ENCODE measurements at regions not wholly inside any gene's neighbourhood (a gene's known extent, or its start where the extent isn't known, plus 50 kb on each side); places are given as distances from the start of the nearest gene placed in this dataset.
"Not testable (repeated sequence)": the region's sequence is repeated elsewhere in the genome, so short reads cannot be mapped to it uniquely, and the experiment has no call there.

DNA sequence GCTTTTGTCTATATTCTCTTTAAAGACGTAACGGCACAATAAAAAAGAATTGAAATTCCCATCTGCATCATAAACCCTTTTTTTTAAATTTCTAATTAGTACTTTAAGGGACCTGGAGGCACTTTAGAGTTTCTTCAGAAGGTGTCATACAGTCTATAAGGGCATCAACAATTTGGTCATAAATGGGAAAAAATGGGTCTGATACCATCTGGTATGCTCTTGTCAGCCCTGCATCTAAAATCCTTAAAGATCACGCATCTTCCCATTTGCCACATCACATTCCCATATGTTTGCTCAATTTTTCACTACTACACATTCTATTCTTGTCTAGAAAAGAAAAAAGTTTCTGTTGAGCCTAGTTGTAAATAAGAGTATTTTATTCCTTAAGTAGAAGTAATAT lies 53.8 kb downstream of the COX7C start:
- DNase-seq, result no peak

DNA sequence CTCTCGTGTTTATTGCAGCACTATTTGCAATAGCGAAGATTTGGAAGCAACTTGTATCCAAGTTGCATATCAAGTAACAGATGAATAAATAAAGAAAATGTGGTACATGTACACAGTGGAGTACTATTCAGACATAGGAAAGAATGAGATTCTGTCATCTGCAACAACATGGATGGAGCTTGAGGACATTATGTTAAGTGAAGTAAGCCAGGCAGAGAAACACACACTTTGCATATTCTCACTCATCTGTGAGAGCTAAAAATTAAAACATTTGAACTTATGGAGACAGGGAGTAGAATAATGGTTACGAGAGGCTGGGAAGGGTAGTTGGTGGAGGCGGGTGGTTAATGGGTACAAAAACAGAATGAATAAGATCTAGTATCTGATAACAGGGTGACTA lies 56.3 kb downstream of the COX7C start:
- no peak for DNase-seq

DNA sequence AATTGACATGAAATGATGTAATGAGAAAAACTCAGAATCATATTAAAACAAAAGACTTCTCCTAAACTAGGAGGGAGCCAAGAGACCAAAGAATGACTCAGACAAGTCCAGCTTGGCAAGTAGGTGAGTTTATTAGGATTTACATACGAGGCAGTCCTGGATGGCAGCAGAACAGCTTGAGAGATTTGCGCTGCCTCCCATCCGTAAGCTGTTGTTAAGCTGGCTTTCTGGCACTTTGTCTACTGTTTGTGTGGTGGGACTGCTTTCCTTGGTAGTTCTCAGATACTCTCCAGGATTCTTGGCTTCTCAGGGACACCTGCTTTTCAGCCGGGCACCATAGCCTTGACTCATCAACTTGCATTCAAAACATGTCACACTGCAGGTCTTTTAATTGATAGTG lies 57.6 kb downstream of the COX7C start:
- DNase-seq, result no peak

DNA sequence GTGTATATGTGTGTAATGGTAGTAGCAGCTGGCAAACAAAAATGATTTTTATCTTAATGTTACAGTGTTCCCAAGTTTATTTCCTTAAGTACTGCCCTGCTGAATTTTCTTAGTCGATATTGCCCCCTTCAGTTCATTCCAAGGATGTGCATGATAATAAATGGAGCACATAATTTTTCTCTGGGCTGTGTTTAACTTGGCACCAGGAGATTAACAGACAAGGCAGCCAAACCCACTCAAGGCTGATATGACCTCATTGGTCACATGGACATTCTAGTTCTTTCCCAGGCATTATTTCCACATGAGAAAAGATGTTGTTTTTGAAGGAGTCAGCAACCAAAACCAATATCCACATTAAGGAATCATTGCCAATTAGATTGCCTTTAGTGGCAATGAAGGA lies 61.8 kb downstream of the COX7C start:
- peak; percentile 30 to 36 for DNase-seq

DNA sequence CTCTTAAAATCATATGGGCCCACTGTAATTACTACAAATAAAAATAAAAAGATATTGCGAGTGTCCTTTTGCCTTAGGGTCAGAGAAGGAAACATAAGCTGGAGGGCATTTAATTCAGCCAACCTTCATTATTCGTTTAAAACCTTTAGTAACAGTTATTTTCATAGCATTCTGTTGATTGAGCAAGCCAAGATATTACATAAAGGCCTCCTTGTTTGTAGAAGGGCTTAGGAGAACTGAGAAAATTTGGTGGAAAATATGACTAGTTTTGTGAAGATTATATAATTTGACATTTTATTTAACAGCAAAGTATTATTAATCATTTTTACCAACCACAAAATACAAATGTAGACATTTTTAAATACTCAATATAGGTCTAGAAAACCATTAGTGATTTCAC lies 62.2 kb downstream of the COX7C start:
- no peak for DNase-seq

DNA sequence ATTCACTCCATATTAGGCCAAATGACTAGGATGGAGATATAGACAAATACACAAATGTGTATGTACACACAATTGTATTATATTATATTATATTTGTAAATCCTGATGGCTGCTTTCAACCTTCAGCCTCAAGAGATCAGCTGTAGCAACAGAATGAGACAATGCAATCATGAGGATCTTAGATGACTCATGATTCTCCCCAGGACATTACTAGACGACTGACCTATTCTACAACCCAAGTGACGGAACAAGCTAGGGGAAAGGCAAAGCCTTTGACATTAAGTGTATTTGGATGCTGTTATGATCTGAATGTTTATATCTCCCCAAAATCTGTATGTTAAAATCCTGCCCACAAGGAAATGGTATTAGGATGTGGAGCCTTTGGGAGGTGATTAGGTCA lies 66.5 kb downstream of the COX7C start:
- no peak for DNase-seq

DNA sequence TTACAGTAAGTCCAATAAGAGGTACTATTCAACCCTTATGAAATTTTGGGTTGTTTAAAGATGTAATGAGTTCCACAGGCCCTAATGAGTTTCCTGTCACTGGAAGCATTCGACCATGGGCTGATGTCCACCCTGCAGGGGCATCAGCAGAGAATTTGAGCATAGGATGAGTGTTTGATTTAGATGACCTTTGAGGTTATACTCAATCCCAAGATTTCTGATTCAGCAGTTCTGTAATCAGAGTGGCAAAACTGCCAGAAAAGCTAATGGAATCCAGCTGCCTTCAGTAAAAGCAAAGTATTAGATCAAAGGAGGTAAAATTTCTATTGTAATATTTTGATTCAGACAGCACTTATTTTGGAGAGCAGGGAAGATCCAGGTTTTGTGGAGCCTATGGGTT lies 68.3 kb downstream of the COX7C start:
- no peak for DNase-seq

DNA sequence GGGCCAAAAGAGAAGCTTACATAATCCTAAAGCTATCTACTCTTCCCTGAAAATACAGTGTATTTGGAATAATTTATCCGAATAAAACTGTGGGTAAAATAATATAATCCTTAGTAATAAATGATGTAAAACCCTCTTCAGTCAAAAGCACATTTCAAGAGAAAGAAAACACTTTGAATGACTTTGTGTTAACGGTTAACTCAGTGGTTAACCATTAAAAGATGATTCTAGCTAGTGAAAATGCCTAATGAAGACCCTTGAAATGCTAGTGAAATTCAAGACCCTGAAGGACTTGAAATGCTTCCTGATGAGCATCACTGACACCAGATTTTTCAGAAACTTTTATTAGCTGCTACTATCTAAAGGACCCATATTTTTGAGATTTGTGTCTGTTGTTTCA lies 70.7 kb downstream of the COX7C start:
- DNase-seq, result no peak

DNA sequence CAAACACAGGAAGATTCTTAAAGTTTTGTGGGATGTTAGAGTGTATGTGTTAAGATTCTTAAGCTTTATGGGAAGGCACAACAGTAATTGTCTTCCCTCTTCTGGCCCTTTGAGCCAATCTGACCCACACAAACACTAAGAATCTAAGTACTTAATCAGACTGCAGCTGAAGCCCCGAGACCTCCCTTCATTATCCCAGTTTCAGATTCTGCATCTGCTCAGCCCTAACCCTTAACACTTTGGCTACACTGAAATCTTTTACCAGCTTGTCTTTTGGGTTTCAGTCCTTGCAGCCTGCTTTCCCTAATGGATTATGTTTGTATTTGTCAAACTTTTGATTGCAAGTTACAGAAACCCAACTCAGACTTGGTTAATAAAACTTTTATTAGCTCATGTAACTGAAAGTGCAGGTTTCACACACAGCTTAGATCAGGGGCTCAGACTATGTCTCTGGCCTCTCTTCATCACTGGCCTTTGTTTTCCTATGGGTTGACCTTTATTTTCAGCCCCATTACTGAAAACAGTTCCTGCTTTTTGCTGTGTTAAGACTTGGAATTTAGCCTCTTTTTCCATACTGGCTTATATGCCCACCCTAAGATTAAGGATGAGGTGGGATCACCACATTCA lies 71.5 kb downstream of the COX7C start:
- DNase-seq, result no peak

DNA sequence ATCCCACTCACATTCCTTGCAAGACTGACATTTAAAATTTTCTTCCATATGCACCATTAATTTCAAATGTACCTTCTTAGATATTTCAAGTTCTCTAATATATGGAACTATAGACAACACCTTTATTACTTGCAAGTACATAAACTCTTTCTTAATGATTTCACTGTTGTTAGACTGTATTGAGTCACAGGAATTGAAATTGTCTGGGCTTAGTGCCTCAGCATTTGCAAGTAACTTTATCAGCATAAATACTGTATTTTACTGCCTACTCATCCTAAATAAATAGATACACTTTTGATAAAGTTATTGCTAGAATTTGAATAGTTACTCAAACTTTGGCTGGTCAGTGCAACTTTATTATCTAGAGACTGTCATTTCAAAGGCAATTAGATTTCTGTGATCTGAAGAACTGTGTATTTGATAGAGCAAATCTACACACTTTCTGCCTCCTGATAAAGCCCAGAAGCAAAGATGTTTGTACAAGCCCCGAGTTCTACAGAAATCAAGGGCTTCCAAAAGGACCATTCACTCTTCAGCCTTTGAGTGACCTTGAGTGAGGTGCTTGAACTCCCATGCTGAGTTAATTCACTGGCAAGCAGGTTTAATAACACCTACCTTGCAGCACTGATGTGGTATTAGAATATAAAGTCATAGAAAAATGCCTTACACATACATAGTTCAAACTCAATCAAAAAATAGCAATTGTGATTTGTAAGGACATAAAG lies 91.6 kb downstream of the COX7C start:
- no peak for DNase-seq

DNA sequence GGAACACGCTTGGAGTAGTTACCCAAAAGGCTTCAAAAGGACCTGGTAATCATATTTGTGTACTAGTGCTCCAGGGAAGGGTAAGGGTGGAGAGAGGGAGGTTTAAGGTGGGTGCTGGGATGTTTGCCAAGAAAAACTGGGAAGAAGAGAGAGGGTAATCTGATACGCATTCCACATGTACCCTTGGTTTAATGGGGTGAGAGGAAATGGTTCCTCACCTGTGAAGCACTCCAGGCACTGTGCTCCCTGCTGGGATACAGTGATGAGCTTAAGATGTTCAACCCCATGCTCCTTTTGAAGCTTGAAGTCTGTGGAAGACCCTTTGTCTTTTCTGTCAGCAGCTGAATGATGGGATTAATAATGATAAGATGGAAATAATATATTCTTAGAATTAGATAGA lies 98.4 kb downstream of the COX7C start:
- no peak for DNase-seq

DNA sequence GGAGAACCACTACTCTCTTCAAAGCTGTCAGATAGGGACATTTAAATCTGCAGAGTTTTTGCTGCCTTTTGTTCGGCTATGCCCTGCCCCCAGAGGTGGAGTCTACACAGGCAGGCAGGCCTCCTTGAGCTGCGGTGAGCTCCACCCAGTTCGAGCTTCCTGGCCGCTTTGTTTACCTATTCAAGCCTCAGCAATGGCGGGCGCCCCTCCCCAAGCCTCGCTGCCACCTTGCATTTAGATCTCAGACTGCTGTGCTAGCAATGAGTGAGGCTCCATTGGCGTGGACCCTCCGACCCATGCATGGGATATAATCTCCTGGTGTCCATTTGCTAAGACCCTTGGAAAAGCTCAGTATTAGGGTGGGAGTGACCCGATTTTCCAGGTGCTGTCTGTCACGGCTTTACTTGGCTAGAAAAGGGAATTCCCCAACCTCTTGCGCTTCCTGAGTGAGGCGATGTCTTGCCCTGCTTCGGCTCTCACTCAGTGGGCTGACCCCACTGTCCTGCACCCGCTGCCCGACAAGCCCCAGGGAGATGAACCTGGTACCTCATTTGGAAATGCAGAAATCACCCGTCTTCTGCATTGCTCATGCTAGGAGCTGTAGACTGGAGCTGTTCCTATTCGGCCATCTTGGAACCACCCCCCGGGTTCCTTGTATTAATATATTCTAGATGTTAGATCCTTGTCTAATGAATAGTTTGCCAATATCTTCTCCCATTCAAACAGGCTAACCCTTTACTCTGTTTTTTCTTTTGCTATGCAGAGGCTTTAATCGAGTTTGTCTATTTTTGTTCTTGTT lies 113.8 kb downstream of the COX7C start:
- not testable (repeated sequence) for DNase-seq

DNA sequence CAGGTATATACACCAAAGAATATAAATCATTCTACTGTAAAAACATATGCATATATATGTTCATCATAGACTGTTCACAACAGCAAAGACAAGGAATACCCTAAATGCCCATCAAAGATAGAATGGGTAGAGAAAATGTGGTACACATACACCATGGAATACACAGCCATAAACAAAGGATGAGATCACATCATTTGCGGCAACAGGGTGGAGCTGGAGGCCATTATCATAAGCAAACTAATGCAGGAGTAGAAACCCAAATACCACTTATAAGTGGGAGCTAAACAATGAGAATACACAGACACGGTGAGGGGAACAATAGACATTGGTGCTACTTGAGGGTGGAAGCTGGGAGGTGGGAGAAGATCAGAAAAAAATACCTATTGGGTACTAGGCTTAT lies 117.6 kb downstream of the COX7C start:
- DNase-seq, result no peak

DNA sequence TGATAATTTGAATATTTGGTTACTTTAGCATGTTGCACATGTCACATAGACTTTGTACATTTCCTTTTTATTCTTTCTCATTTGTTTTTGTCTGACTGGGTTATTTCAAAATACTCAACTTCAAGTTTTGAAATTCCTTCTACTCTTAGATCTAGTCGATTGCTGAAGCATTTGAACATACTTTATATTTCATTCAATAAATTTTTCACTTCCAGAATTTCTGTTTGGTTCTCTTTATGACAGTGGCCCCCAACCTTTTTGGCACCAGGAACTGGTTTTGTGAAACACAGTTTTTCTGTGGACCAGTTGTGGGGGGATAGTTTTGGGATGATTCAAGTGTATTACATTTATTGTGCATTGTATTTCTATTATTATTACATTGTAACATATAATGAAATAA lies 119.8 kb downstream of the COX7C start:
- no peak for DNase-seq

DNA sequence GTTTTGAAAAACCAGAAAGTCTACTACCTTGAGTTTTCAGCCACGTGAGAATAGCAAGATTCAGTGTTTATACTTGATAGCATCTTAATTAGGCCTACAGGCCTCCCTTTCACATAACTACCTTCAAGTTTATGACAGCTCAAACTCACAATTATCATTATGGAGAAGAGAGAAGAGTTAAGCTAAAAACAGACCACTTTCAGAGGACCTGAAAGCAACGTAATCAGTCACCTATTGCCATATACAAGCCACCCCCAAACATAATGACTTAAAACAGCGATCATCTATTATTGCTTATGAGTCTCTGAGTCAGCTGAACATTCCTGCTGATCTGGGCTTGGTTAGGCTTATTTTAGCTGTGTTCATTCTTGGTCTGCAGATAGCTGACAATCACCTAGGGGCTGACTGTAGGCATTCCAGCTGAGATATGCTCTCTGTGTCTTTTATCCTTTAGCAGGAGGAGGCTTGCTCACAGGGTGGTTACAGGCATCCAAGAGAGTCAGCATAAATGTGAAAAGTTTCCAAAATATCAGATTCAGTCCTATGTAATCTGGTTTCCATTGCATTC lies 130.9 kb downstream of the COX7C start:
- DNase-seq, result no peak

DNA sequence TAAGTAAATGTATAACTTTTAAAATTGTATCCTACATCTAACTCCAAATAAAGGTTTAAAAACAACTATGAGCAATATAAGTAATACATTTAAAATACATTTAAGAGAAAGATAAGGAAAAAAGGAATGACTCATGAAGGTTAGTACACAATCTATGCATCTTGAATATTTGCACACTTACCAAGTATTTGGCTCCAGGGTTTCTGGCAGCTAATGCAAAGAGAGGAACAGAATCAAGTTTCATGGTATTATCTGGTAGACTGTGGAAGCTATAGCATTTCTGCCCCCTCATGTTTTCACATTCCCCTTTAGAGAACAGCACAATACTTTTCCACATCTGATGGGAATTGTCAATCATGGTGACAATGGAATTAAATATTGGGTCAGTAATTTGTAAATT lies 132.1 kb downstream of the COX7C start:
- no peak for DNase-seq

DNA sequence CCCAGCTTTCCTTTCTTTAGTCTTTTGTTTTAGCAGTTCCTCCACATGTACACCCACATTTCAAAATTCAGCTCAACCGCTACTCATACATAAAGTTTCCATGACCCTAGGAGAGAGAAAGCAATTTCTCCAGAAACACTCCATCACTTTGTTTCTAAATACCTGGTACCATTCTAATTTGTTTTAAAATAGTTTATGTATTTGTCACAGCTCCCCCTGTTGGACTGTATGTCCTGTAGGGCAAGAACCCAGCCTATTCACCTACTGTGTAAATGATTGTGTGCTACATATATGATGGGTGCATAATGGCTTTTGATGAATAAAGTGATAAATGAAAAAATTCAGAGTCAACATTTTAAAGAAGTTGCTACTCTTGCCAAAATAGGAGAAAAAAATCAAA lies 139.1 kb downstream of the COX7C start:
- no peak for DNase-seq

DNA sequence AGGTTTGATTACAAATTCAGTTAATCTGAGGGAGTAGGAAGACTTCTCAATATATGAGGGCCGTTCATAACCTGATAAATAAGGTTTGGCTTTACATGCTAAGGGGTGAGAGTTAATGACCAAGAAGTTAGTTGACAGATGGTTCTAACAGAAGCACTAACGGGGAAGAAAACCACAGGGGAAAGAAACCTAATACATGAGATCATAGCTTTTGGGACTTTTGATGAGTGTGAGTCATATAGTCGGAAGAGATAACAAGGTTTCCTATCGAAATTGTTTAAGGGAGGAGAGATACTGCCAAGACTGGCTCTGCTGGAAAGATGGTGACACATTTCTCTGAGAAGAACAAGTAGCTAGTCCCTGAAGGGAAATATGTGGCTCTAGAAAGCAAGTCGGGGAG lies 140.1 kb downstream of the COX7C start:
- DNase-seq, result no peak

DNA sequence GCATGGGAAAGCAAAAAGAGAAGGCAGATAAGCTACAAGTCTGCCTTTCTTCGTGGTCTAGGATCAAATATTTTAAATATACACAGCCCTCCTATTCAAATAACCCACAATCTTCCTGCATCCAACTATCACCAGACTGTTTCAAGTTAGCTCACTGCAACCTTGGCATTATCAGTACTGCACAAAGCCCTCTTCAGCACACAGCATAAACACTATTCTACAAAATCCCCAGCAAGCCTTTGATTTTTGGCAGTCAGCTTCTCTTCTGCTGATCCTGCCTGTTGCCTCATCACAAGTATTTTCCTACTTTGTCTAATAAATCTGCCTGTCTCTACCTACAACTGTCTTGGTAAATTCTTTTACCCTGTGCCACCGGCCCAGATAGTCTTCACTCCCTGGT lies 142.9 kb downstream of the COX7C start:
- no peak for DNase-seq

DNA sequence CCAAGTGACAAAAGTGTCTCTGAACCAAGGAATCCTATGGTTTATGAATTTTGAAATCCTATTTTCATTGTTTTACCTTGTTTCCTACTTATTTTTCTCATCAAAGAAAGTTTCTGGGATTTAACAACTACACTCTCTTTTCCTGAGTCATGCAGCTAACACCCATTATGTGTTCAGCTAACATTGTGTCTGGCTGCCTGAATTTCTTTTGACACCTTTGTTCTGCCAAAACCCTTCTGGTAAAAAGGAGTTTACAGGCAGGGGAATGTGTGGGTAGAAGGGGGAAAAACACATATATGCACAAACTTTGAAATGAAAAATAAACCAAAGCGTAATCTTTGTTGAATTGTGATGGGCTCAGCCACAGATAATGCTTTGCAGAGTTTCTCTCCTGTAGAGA lies 146.2 kb downstream of the COX7C start:
- no peak for DNase-seq

DNA sequence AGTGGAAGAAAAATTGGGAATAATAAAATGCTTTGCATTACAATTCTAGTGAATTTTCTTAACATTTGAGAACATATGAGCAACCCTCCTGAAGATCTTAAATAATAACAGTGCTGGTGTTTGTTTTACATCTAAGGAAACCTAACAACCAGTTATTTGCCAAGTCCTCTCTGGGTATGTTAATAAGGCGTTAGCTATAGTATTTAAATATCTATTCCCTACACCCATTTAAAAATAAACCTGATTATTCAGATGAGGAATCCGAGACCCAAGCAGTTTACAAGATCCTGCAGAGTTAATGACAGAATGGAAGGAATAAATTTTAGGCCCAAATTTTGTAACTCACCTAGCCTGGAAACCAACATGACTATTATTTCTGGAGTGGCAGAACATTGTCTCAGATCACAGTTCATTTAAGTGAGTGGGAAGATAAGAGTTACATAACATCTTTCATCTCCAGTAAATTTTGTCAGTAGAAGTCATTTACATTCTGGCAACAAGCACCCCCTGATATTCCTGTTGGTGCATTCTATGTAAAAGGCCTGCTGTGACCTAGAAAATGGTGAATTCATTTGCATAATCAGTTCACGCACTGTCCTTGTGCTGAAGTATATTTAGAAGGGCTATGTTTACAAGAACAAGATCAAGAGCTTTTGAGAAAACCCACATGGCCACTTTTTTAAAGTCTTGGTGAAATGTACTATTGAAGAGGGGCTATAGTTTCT lies 148.2 kb downstream of the COX7C start:
- no peak for DNase-seq

DNA sequence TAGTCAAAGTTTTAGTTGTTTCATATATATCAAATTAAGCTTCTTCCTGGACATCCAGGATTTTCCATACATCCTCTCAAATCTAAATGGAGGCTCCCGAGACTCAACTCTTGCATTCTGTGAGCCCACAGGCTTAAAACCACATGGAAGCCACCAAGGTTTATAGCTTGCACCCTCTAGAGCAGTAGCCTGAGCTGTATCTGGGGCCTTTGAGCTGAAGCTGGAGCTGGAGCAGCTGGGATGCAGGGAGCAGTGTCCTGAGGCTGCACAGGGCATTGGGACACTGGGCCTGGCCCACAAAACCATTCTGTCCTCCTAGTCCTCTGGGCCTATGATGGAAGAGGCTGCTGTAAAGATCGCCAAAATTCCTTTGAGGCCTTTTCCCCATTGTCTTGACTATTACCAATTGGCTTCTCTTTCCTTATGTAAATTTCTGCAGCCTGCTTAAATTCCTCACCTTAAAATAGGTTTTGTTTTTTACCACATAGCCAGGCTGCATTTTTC lies 151.0 kb downstream of the COX7C start:
- no peak for DNase-seq

DNA sequence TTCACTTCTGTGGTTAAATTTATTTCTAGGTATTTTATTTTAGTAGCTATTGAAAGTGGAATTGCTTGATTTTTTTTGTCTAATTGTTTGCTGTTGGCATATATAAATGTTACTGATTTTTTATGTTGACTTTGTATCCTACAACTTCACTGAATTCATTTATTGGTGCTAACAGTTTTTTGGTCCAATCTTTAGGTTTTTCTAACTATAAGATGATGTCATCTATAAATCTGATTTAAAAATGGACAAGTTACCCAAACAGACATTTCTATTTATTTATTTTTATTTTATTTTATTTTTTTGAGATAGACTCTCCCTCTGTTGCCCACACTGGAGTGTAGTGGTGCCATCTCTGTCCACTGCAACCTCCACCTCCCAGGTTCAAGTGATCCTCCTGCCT lies 162.3 kb downstream of the COX7C start:
- DNase-seq, result no peak

Data from AML-193 (cell line).